Liver (tissue), 3 donors: ENCODE measurements at regions not wholly inside any gene's neighbourhood (a gene's known extent, or its start where the extent isn't known, plus 50 kb on each side); places are given as distances from the start of the nearest gene placed in this dataset.

Experiments
- CTCF ChIP-seq: fragments of 150-350 bp; IDR thresholded peaks from 2 replicates; pipeline ENCODE4 v1.5.1; 2017; ENCODE audit warnings: improper control_type of control experiment, low read depth, low read length; ENCODE audit not compliant: missing input control
- RAD21 ChIP-seq, 2 donors: IDR thresholded peaks; 2 replicates each; pipeline ENCODE4 v1.6.1; 2016; ENCODE audit warnings: antibody characterized with exemption in 2 of 2, mild to moderate bottlenecking in 2 of 2
- donor health status: healthy.
- donor health status: healthy.

- TF ChIP-seq CTCF (no peak), RAD21 (IDR thresholded peaks at IDR 0.05) (no peak)
These were observed 292.0 kb upstream of the ARID1B start for GRCh38 chr6:156485150-156485549.
